PC-3 (cell line): ENCODE measurements at regions not wholly inside any gene's neighbourhood (a gene's known extent, or its start where the extent isn't known, plus 50 kb on each side); places are given as distances from the start of the nearest gene placed in this dataset.

Source experiments
- EZH2 ChIP-seq: fragments of 300-600 bp; sonication (generic); IDR thresholded peaks from one replicate; pipeline ENCODE4 v1.6.1; 2017; ENCODE audit warnings: antibody characterized with exemption, mild to moderate bottlenecking, low read length; ENCODE audit not compliant: unreplicated experiment
- TF ChIP-seq, protein P1 (sequence below): fragments of 300-600 bp; sonication (generic); conservative IDR thresholded peaks from 2 replicates; pipeline ENCODE4 v1.5.1; 2017; ENCODE audit warnings: antibody characterized with exemption, low read depth, mild to moderate bottlenecking, low read length

DNA sequence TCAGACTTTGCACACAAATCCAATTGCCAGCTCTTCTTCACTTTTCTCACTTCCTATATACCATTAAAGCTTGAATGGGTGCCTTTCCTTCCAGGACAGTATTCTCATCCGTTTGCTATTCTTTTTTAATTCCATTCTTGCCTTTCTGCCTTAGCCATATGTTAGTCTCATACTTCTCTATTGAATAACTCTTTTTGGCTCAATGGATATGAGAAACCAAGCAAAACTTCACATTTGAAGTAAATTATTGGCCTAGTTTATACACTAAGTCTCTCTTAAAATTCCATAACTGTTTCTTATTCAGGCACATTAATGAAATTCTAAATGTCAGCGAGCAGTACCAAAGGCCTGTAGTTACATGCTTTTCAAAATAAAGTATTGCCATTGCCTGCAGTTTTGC, 129.6 kb upstream of the FRY start:
- TF ChIP-seq, protein P1, sequence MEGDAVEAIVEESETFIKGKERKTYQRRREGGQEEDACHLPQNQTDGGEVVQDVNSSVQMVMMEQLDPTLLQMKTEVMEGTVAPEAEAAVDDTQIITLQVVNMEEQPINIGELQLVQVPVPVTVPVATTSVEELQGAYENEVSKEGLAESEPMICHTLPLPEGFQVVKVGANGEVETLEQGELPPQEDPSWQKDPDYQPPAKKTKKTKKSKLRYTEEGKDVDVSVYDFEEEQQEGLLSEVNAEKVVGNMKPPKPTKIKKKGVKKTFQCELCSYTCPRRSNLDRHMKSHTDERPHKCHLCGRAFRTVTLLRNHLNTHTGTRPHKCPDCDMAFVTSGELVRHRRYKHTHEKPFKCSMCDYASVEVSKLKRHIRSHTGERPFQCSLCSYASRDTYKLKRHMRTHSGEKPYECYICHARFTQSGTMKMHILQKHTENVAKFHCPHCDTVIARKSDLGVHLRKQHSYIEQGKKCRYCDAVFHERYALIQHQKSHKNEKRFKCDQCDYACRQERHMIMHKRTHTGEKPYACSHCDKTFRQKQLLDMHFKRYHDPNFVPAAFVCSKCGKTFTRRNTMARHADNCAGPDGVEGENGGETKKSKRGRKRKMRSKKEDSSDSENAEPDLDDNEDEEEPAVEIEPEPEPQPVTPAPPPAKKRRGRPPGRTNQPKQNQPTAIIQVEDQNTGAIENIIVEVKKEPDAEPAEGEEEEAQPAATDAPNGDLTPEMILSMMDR = no peak
- TF ChIP-seq EZH2 = no peak
